ENCODE measurements at regions not wholly inside any gene's neighbourhood (a gene's known extent, or its start where the extent isn't known, plus 50 kb on each side); places are given as distances from the start of the nearest gene placed in this dataset.

GRCh38 chr20:11234608-11235007, 560.8 kb upstream of the JAG1 start:
- H3K4me2 ChIP-seq: no peak overlapping the region
- POLR2A ChIA-PET: no interaction called here
- TF ChIP-seq NRF1 (IDR thresholded peaks at IDR 0.05; ENCODE audit: low read depth, low read length): no peak
- TF ChIP-seq MXI1 (IDR thresholded peaks at IDR 0.05; ENCODE audit: low read depth, low read length): no peak
- no peak for TF ChIP-seq USF1 (IDR thresholded peaks at IDR 0.05; ENCODE audit: borderline replicate concordance, low read depth)
- TF ChIP-seq POLR2AphosphoS5 (IDR thresholded peaks at IDR 0.05; ENCODE audit: low read depth, low read length): no peak
- CTCF ChIA-PET: no interaction called here
- H3K9ac ChIP-seq: no peak overlapping the region; the same call in 1 of the 2 replicates
- WGBS (ENCODE audit: low lambda C conversion rate): 64% methylated on average over 1 of the region's 1 CpG
- H3K9me2 ChIP-seq: no peaks in the 10 kb centered on the region
- H3K27me3 ChIP-seq (ENCODE audit: insufficient read depth): no peaks in the 10 kb centered on the region
- DNase-seq: no peak
- H3K9me3 ChIP-seq: no peaks in the 10 kb centered on the region
- peak overlapping the region; percentile 79 for H2AFZ ChIP-seq (ENCODE audit: low read depth)
- no peaks in the 10 kb centered on the region for H4K20me1 ChIP-seq (ENCODE audit: insufficient read depth)
- peaks cover 9% of the 10 kb centered on the region for H3F3A ChIP-seq (replicated peaks; ENCODE audit: insufficient read depth)
- no peaks in the 10 kb centered on the region for H3K36me3 ChIP-seq (replicated peaks in 1 of 2; ENCODE audit: control insufficient read depth in 1 of 2, insufficient read depth in 2 of 2, low read length in 1 of 2)
- H3K27ac ChIP-seq (ENCODE audit: low read depth in 2 of 2, low read length in 1 of 2): peak overlapping the region in 1 of 2 experiments; percentile 76; a peak in 2 of 4 replicates
- no peaks in the 10 kb centered on the region for H3K79me2 ChIP-seq (ENCODE audit: insufficient read depth)
- H3K4me3 ChIP-seq (ENCODE audit: low read depth in 2 of 2, low read length in 1 of 2): no peak overlapping the region
- H3K4me1 ChIP-seq (ENCODE audit: control insufficient read depth in 1 of 2, insufficient read depth in 2 of 2, low read depth in 1 of 2, low read length in 1 of 2): peaks cover 4 to 16% of the 10 kb centered on the region in 2 experiments; a peak in 3 of 4 replicates

GRCh38 chr20:11235058-11235457, 561.3 kb upstream of the JAG1 start:
- Histone ChIP-seq H3K27ac (ENCODE audit: low read depth in 2 of 2, low read length in 1 of 2) (peak overlapping the region in 1 of 2 experiments; percentile 76; a peak in 2 of 4 replicates), H3F3A (replicated peaks; ENCODE audit: insufficient read depth) (peaks cover 9% of the 10 kb centered on the region), H3K9me2 (no peaks in the 10 kb centered on the region), H3K9me3 (no peaks in the 10 kb centered on the region), H3K27me3 (ENCODE audit: insufficient read depth) (no peaks in the 10 kb centered on the region), H4K20me1 (ENCODE audit: insufficient read depth) (no peaks in the 10 kb centered on the region), H3K9ac (peak overlapping the region; percentile 39; the same call in 1 of the 2 replicates), H3K4me1 (ENCODE audit: control insufficient read depth in 1 of 2, insufficient read depth in 2 of 2, low read depth in 1 of 2, low read length in 1 of 2) (peaks cover 0 to 13% of the 10 kb centered on the region in 2 experiments; a peak in 2 of 4 replicates), H3K4me3 (ENCODE audit: low read depth in 2 of 2, low read length in 1 of 2) (no peak overlapping the region), H3K36me3 (replicated peaks in 1 of 2; ENCODE audit: control insufficient read depth in 1 of 2, insufficient read depth in 2 of 2, low read length in 1 of 2) (no peaks in the 10 kb centered on the region), H3K4me2 (no peak overlapping the region), H3K79me2 (ENCODE audit: insufficient read depth) (no peaks in the 10 kb centered on the region), H2AFZ (ENCODE audit: low read depth) (peak overlapping the region; percentile 79)
- no peak for DNase-seq
- CTCF ChIA-PET: no interaction called here
- TF ChIP-seq EP300 (IDR thresholded peaks at IDR 0.05; ENCODE audit: borderline replicate concordance in 1 of 2, low read depth in 1 of 2, low read length in 1 of 2) (no peak), FOSL2 (IDR thresholded peaks at IDR 0.05; ENCODE audit: borderline replicate concordance, low read depth) (no peak), TCF12 (IDR thresholded peaks at IDR 0.05) (no peak), RXRA (IDR thresholded peaks at IDR 0.05; ENCODE audit: borderline replicate concordance, low read depth) (no peak), SIN3A (IDR thresholded peaks at IDR 0.05; ENCODE audit: borderline replicate concordance, low read depth, low read length) (no peak), IRF3 (IDR thresholded peaks at IDR 0.05; ENCODE audit: low read depth, low read length) (no peak), NFIC (IDR thresholded peaks at IDR 0.05; ENCODE audit: borderline replicate concordance) (no peak), FOXM1 (IDR thresholded peaks at IDR 0.05; ENCODE audit: low read depth) (no peak), MEF2A (IDR thresholded peaks at IDR 0.05; ENCODE audit: borderline replicate concordance, low read depth) (no peak), POLR2AphosphoS5 (IDR thresholded peaks at IDR 0.05; ENCODE audit: low read depth, low read length) (no peak), JUND (IDR thresholded peaks at IDR 0.05) (no peak)
- POLR2A ChIA-PET: no interaction called here
- 63% methylated on average over 3 of the region's 3 CpGs for WGBS (ENCODE audit: low lambda C conversion rate)
